ENCODE measurements at regions not wholly inside any gene's neighbourhood (a gene's known extent, or its start where the extent isn't known, plus 50 kb on each side); places are given as distances from the start of the nearest gene placed in this dataset.

GRCh38 chr12:4134448-4135263 lies 138.9 kb upstream of the CCND2 start:
- H3K4me3 ChIP-seq = no peak overlapping the region
- H4K20me1 ChIP-seq (ENCODE audit: control insufficient read depth, insufficient read depth) = no peaks in the 10 kb centered on the region
- H3K4me1 ChIP-seq (ENCODE audit: control insufficient read depth, insufficient read depth, low read length) = peaks cover 52% of the 10 kb centered on the region
- BruUV-seq (replicated peaks) = no TSS peak
- ATAC-seq (no peak), FAIRE-seq (no peak), DNase-seq (ENCODE audit: low read depth, low spot score) (no peak)
- ChIA-PET POLR2A (interaction anchor here (0.6 to 8.9 kb wide), 9 partner anchors 10 to 190 kb away, joined by 3 to 83 read pairs (median 6); no protein-coding TSS in a partner anchor), SMC1A (ENCODE audit: uncharacterized antibody, unreplicated experiment) (interaction anchor here (0.6 to 17.4 kb wide), 11 partner anchors 10 to 143 kb away, joined by 3 to 395 read pairs (median 3); partner anchors contain the start of gene CCND2), RAD21 (ENCODE audit: unreplicated experiment) (interaction anchor here (0.6 to 18.7 kb wide), 12 partner anchors 7 to 142 kb away, joined by 3 to 360 read pairs (median 7); partner anchors contain the start of gene CCND2), CTCF (interaction anchor here (0.8 to 16.4 kb wide), 4 partner anchors 13 to 137 kb away, joined by 3 to 256 read pairs (median 4); no protein-coding TSS in a partner anchor)
- no peaks in the 10 kb centered on the region for H3K79me2 ChIP-seq (ENCODE audit: control insufficient read depth, insufficient read depth, low read length)
- H3K27me3 ChIP-seq (replicated peaks in 1 of 2; ENCODE audit: control insufficient read depth in 2 of 2, insufficient read depth in 2 of 2, low read length in 1 of 2) = no peaks in the 10 kb centered on the region
- H3K27ac ChIP-seq (ENCODE audit: control insufficient read depth, insufficient read depth) = no peak overlapping the region
- no peaks in the 10 kb centered on the region for H3K9me3 ChIP-seq (replicated peaks; ENCODE audit: control insufficient read depth, insufficient read depth, low read length)
- no peak overlapping the region for H2AFZ ChIP-seq (ENCODE audit: control insufficient read depth, low read depth, low read length)
- H3K4me2 ChIP-seq (ENCODE audit: control insufficient read depth, insufficient read depth) = peak overlapping the region; percentile 11; the same call in 1 of the 2 replicates
- no peak overlapping the region for H3K9ac ChIP-seq (ENCODE audit: control insufficient read depth, insufficient read depth, low read length)
- in situ Hi-C loops (cut with MboI) (no loop called here), intact Hi-C loops (cut with micrococcal nuclease; ENCODE audit: unreplicated experiment) (no loop called here)
- H3K36me3 ChIP-seq (ENCODE audit: control insufficient read depth in 2 of 2, insufficient read depth in 2 of 2, low read length in 1 of 2) = no peaks in the 10 kb centered on the region
- no peak for TF ChIP-seq PAX5 (IDR thresholded peaks at IDR 0.05; ENCODE audit: borderline replicate concordance, low read depth, low read length)
- no peak for TF ChIP-seq SMAD1 (IDR thresholded peaks at IDR 0.05; ENCODE audit: low read depth, partially characterized antibody)
- TF ChIP-seq YY1 (IDR thresholded peaks at IDR 0.05; ENCODE audit: low read depth, low read length) = no peak
- no peak for TF ChIP-seq ZNF24 (IDR thresholded peaks at IDR 0.05)
- no peak for TF ChIP-seq EP300 (IDR thresholded peaks at IDR 0.05; ENCODE audit: borderline replicate concordance in 1 of 2, control insufficient read depth in 1 of 2, low read depth in 2 of 2, low read length in 2 of 2)
- TF ChIP-seq NKRF (conservative IDR thresholded peaks at IDR 0.05) = no peak
- no peak for TF ChIP-seq NFIC (IDR thresholded peaks at IDR 0.05; ENCODE audit: low read depth, low read length)
- TF ChIP-seq TBL1XR1 (IDR thresholded peaks at IDR 0.05; ENCODE audit: low read depth, low read length) = no peak
- TF ChIP-seq ESRRA (IDR thresholded peaks at IDR 0.05; ENCODE audit: low read length) = no peak
- no peak for TF ChIP-seq BRCA1 (IDR thresholded peaks at IDR 0.05; ENCODE audit: low read depth, low read length)
- TF ChIP-seq TARDBP (IDR thresholded peaks at IDR 0.05; ENCODE audit: borderline replicate concordance) = no peak
- TF ChIP-seq HSF1 (IDR thresholded peaks at IDR 0.05; ENCODE audit: low read depth, low read length) = no peak
- TF ChIP-seq ZNF687 (IDR thresholded peaks at IDR 0.05) = no peak
- TF ChIP-seq RAD21 (IDR thresholded peaks at IDR 0.05; ENCODE audit: insufficient read depth, low read depth, low read length) = no peak
- WGBS (ENCODE audit: insufficient coverage, insufficient replicate concordance, low lambda C conversion rate, missing lambda C conversion rate) = 97% methylated on average over 12 of the region's 12 CpGs
